A549 (cell line): ENCODE measurements at regions not wholly inside any gene's neighbourhood (a gene's known extent, or its start where the extent isn't known, plus 50 kb on each side); places are given as distances from the start of the nearest gene placed in this dataset.

Experiments
- ATAC-seq, 2 experiments: fragments of 200-7000 bp in 1 of 2; fragments of >200 bp in 1 of 2; cut with Nextera tagmentation in 1 of 2; cut with Tn5 transposase in 1 of 2; 3 replicates each; pipeline versions ENCODE4 v1.8.0 to v1.9.1; 2018 to 2020; ENCODE audit warnings: mild to moderate bottlenecking in 1 of 2, moderate library complexity in 1 of 2
- CTCF ChIA-PET: fragments of 300-600 bp; sonication (Branson Sonifier 250); formaldehyde crosslinking; extraction: SDS; loops from one replicate; lab custom pipeline; 2021; ENCODE audit warnings: antibody characterized with exemption, inconsistent platforms; lab: Yijun Ruan, JAX
- POLR2A ChIA-PET: fragments of 350-600 bp; formaldehyde crosslinking; extraction: SDS; loops from one replicate; lab custom pipeline; 2021; ENCODE audit warnings: antibody characterized with exemption, inconsistent platforms; lab: Yijun Ruan, JAX
- DNase-seq, 2 experiments: peaks; one replicate each; pipeline versions ENCODE4 v3.0.0 to v3.0.0-alpha.2; 2011 to 2016; ENCODE audit warnings: low read depth in 1 of 2, low spot score in 1 of 2
- FAIRE-seq: peaks from 2 replicates; lab custom pipeline; 2011; peaks lifted over from hg19 to GRCh38; lab: Jason Lieb, UNC
- H3K27ac ChIP-seq, 2 experiments: fragments of >200 bp; sonication (Bioruptor Twin); formaldehyde crosslinking; 3 replicates each; pipeline ENCODE4 v1.5.1; 2016 to 2017
- H3K4me1 ChIP-seq: fragments of >200 bp; sonication (Bioruptor Twin); formaldehyde crosslinking; 3 replicates; pipeline ENCODE4 v1.6.1; 2016
- H3K4me2 ChIP-seq: fragments of >200 bp; sonication (Bioruptor Twin); formaldehyde crosslinking; 3 replicates; pipeline ENCODE4 v1.6.1; 2016
- H3K4me3 ChIP-seq: fragments of >200 bp; sonication (Bioruptor Twin); formaldehyde crosslinking; 3 replicates; pipeline ENCODE4 v1.5.1; 2016
- H3K9me3 ChIP-seq: fragments of >200 bp; sonication (Bioruptor Twin); formaldehyde crosslinking; 3 replicates; pipeline ENCODE4 v1.6.1; 2016
- CBX8 ChIP-seq: fragments of 200-600 bp; sonication (generic); IDR thresholded peaks from 2 replicates; pipeline ENCODE4 v1.6.1; 2016
- CEBPB ChIP-seq, 2 experiments: fragments of >200 bp in 1 of 2; sonication (Bioruptor Twin) in 1 of 2; formaldehyde crosslinking in 1 of 2; IDR thresholded peaks; 2 replicates each; pipeline ENCODE4 v1.6.1; 2012 to 2016
- EHF ChIP-seq: fragments of 250-450 bp; sonication (Bioruptor Pico); IDR thresholded peaks from 2 replicates; pipeline ENCODE4 v1.5.0; 2020; ENCODE audit warnings: mild to moderate bottlenecking
- EHMT2 ChIP-seq: fragments of 200-600 bp; sonication (generic); IDR thresholded peaks from 2 replicates; pipeline ENCODE4 v1.6.1; 2016; ENCODE audit warnings: antibody characterized with exemption, low read depth, mild to moderate bottlenecking, moderate library complexity
- ELK1 ChIP-seq: fragments of 150-350 bp; IDR thresholded peaks from 2 replicates; pipeline ENCODE4 v1.6.1; 2014; ENCODE audit warnings: low read depth, mild to moderate bottlenecking, low read length
- HMGXB4 ChIP-seq: fragments of 250-450 bp; sonication (Bioruptor Pico); IDR thresholded peaks from 2 replicates; pipeline ENCODE4 v1.5.0; 2021; ENCODE audit warnings: mild to moderate bottlenecking, moderate library complexity, borderline replicate concordance
- HOXB5 ChIP-seq: fragments of 250-450 bp; sonication (Bioruptor Pico); IDR thresholded peaks from 2 replicates; pipeline ENCODE4 v1.5.0; 2020; ENCODE audit warnings: mild to moderate bottlenecking, moderate library complexity
- JUN ChIP-seq, 2 experiments: fragments of >200 bp; sonication (Bioruptor Twin); formaldehyde crosslinking; IDR thresholded peaks; 2 replicates in 1 of 2; 3 replicates in 1 of 2; pipeline ENCODE4 v1.6.1; 2016 to 2017
- KDM5A ChIP-seq: fragments of 200-600 bp; sonication (generic); IDR thresholded peaks from 2 replicates; pipeline ENCODE4 v1.6.1; 2016; ENCODE audit warnings: antibody characterized with exemption, mild to moderate bottlenecking
- MAFK ChIP-seq: fragments of 450-650 bp; IDR thresholded peaks from 2 replicates; pipeline ENCODE4 v1.6.1; 2014; ENCODE audit not compliant: partially characterized antibody
- NFE2L2 ChIP-seq: fragments of 150-350 bp; conservative IDR thresholded peaks from 2 replicates; pipeline ENCODE4 v1.6.1; 2014; ENCODE audit warnings: low read length
- POLR2AphosphoS2 ChIP-seq: conservative IDR thresholded peaks from 2 replicates; pipeline ENCODE4 v1.6.1; 2012; ENCODE audit warnings: low read length, improper control_type of control experiment, inconsistent platforms
- REST ChIP-seq: fragments of 200-600 bp; sonication (generic); IDR thresholded peaks from 2 replicates; pipeline ENCODE4 v1.6.1; 2016; ENCODE audit warnings: antibody characterized with exemption, mild to moderate bottlenecking, moderate library complexity
- ZC3H11A ChIP-seq: fragments of 450-650 bp; IDR thresholded peaks from 2 replicates; pipeline ENCODE4 v1.6.1; 2014; ENCODE audit warnings: antibody characterized with exemption, mild to moderate bottlenecking
- WGBS: methylation state at CpG from one replicate; pipeline ENCODE4 v1.1.6; 2017; ENCODE audit errors: missing lambda C conversion rate; 5-methylcytosine and 5-hydroxymethylcytosine counted together
- TF ChIP-seq, protein P1 (sequence below): IDR thresholded peaks from 2 replicates; pipeline ENCODE4 v1.6.1; 2012
- TF ChIP-seq, protein P2 (sequence below): fragments of >200 bp; sonication (Bioruptor Twin); formaldehyde crosslinking; IDR thresholded peaks from 2 replicates; pipeline ENCODE4 v1.6.1; 2016
- TF ChIP-seq, protein P3 (sequence below): IDR thresholded peaks from 2 replicates; pipeline ENCODE4 v1.6.1; 2012

GRCh38 chr5:168125445-168126199 is 165.8 kb upstream of the WWC1 start (continued):
- TF ChIP-seq HMGXB4 (CRISPR knock-in tag) (no peak), HOXB5 (CRISPR knock-in tag) (no peak)
- TF ChIP-seq, protein P1, sequence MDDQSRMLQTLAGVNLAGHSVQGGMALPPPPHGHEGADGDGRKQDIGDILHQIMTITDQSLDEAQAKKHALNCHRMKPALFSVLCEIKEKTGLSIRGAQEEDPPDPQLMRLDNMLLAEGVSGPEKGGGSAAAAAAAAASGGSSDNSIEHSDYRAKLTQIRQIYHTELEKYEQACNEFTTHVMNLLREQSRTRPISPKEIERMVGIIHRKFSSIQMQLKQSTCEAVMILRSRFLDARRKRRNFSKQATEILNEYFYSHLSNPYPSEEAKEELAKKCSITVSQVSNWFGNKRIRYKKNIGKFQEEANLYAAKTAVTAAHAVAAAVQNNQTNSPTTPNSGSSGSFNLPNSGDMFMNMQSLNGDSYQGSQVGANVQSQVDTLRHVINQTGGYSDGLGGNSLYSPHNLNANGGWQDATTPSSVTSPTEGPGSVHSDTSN, result no peak

DNA sequence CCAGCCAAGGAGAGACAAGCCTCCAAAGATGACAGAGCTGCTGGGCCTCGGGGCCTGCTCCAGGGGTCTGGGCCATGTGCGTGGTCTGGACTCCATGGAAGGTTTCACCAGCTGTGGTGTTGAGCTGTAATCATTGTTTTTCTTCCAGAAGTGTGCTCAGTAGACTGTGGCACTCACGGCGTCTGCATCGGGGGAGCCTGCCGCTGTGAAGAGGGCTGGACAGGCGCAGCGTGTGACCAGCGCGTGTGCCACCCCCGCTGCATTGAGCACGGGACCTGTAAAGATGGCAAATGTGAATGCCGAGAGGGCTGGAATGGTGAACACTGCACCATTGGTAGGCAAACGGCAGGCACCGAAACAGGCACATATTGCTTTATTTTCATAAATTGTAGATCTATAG is 164.8 kb upstream of the WWC1 start:
- WGBS, result 51% methylated on average over 15 of the region's 15 CpGs
- ATAC-seq (no peak), FAIRE-seq (no peak)
- Histone ChIP-seq H3K4me2 (no peak overlapping the region), H3K4me1 (no peaks in the 10 kb centered on the region)
- POLR2A ChIA-PET, result no interaction called here
- no peak for TF ChIP-seq CBX8
- no peak for TF ChIP-seq MAFK
- no peak for TF ChIP-seq EHMT2
- no peak for TF ChIP-seq REST
- no peak for TF ChIP-seq JUN (IDR thresholded peaks at IDR 0.05)
- TF ChIP-seq KDM5A, result no peak
- TF ChIP-seq, protein P2, sequence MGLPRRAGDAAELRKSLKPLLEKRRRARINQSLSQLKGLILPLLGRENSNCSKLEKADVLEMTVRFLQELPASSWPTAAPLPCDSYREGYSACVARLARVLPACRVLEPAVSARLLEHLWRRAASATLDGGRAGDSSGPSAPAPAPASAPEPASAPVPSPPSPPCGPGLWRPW, result no peak
- TF ChIP-seq, protein P3, sequence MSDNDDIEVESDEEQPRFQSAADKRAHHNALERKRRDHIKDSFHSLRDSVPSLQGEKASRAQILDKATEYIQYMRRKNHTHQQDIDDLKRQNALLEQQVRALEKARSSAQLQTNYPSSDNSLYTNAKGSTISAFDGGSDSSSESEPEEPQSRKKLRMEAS, result no peak
- TF ChIP-seq NFE2L2, result no peak
- no peak for TF ChIP-seq CEBPB (IDR thresholded peaks at IDR 0.05)
- no peak for TF ChIP-seq EHF
- TF ChIP-seq ELK1, result no peak
- TF ChIP-seq POLR2AphosphoS2, result no peak
- TF ChIP-seq ZC3H11A, result no peak
- TF ChIP-seq, all 56 proteins: peak for 0
- Histone ChIP-seq H3K4me3 (no peak overlapping the region), H3K27ac (no peak overlapping the region), H3K9me3 (no peaks in the 10 kb centered on the region; the same call in 2 of the 3 replicates)
- DNase-seq, result no peak
- CTCF ChIA-PET, result no interaction called here
